SK-N-SH (cell line): ENCODE measurements at regions not wholly inside any gene's neighbourhood (a gene's known extent, or its start where the extent isn't known, plus 50 kb on each side); places are given as distances from the start of the nearest gene placed in this dataset.

ENCODE experiments used
- CTCF ChIA-PET: fragments of 300-600, 350-600 bp; formaldehyde crosslinking; extraction: SDS; loops from one replicate; lab custom pipeline; 2021; lab: Yijun Ruan, JAX
- POLR2A ChIA-PET: fragments of 350-600 bp; sonication (Branson Sonifier 250); formaldehyde crosslinking; extraction: SDS; loops from one replicate; lab custom pipeline; 2020; ENCODE audit warnings: antibody characterized with exemption, inconsistent platforms; lab: Yijun Ruan, JAX
- DNase-seq: peaks from one replicate; pipeline ENCODE4 v3.0.0; 2012
- H2AFZ ChIP-seq: fragments of 200-600 bp; sonication (generic); 2 replicates; pipeline ENCODE4 v1.8.1; 2016; ENCODE audit warnings: antibody characterized with exemption, mild to moderate bottlenecking, low read depth
- H3F3A ChIP-seq: fragments of 200-600 bp; sonication (generic); replicated peaks from 2 replicates; pipeline ENCODE3; 2016; ENCODE audit warnings: antibody characterized with exemption, mild to moderate bottlenecking; ENCODE audit not compliant: insufficient read depth
- H3K27ac ChIP-seq, 2 experiments: fragments of 200-500 bp in 1 of 2; fragments of 200-600 bp in 1 of 2; sonication (Bioruptor generic) in 1 of 2; sonication (generic), shearing (Covaris generic) in 1 of 2; 2 replicates each; pipeline versions ENCODE4 v1.5.1 to v1.6.1; 2014 to 2016; ENCODE audit warnings: low read depth in 2 of 2, inconsistent platforms in 1 of 2, low read length in 1 of 2, mild to moderate bottlenecking in 1 of 2, mixed read lengths in 1 of 2
- H3K27me3 ChIP-seq: fragments of 200-600 bp; sonication (generic), shearing (Covaris generic); 2 replicates; pipeline ENCODE4 v1.6.1; 2016; ENCODE audit warnings: mixed run types; ENCODE audit not compliant: insufficient read depth
- H3K36me3 ChIP-seq, 2 experiments: fragments of 200-500 bp in 1 of 2; fragments of 200-600 bp in 1 of 2; sonication (Bioruptor generic) in 1 of 2; sonication (generic) in 1 of 2; replicated peaks in 1 of 2; 2 replicates each; pipeline versions ENCODE3 to v1.5.1; 2014 to 2016; ENCODE audit warnings: low read length in 1 of 2, mild to moderate bottlenecking in 1 of 2; ENCODE audit not compliant: insufficient read depth in 2 of 2, control insufficient read depth in 1 of 2
- H3K4me1 ChIP-seq, 2 experiments: fragments of 200-500 bp in 1 of 2; fragments of 200-600 bp in 1 of 2; sonication (Bioruptor generic) in 1 of 2; sonication (generic), shearing (Covaris generic) in 1 of 2; 2 replicates each; pipeline versions ENCODE4 v1.5.1 to v1.6.1; 2014 to 2016; ENCODE audit warnings: low read depth in 1 of 2, low read length in 1 of 2, mixed run types in 1 of 2; ENCODE audit not compliant: insufficient read depth in 2 of 2, control insufficient read depth in 1 of 2
- H3K4me2 ChIP-seq: fragments of 200-600 bp; sonication (generic), shearing (Covaris generic); 2 replicates; pipeline ENCODE4 v1.6.1; 2017; ENCODE audit warnings: mixed run types
- H3K4me3 ChIP-seq, 2 experiments: fragments of 200-500 bp in 1 of 2; fragments of 200-600 bp in 1 of 2; sonication (Bioruptor generic) in 1 of 2; sonication (generic), shearing (Covaris generic) in 1 of 2; 2 replicates each; pipeline versions ENCODE4 v1.5.1 to v1.8.1; 2014 to 2016; ENCODE audit warnings: low read depth in 2 of 2, inconsistent platforms in 1 of 2, low read length in 1 of 2, mild to moderate bottlenecking in 1 of 2, mixed read lengths in 1 of 2, moderate library complexity in 1 of 2
- H3K79me2 ChIP-seq: fragments of 200-600 bp; sonication (generic); 2 replicates; pipeline ENCODE4 v1.8.1; 2017; ENCODE audit warnings: mild to moderate bottlenecking; ENCODE audit not compliant: insufficient read depth
- H3K9ac ChIP-seq: fragments of 200-600 bp; sonication (generic); 2 replicates; pipeline ENCODE4 v1.6.1; 2017; ENCODE audit warnings: mixed run types
- H3K9me2 ChIP-seq: fragments of 200-600 bp; sonication (generic); 2 replicates; pipeline ENCODE4 v1.6.1; 2017; ENCODE audit warnings: mixed run types
- H3K9me3 ChIP-seq: fragments of 200-600 bp; sonication (generic); 2 replicates; pipeline ENCODE4 v1.6.1; 2017; ENCODE audit warnings: mixed run types, mild to moderate bottlenecking, moderate library complexity
- H4K20me1 ChIP-seq: fragments of 200-600 bp; sonication (generic); 2 replicates; pipeline ENCODE4 v1.6.1; 2017; ENCODE audit warnings: mild to moderate bottlenecking, mixed run types; ENCODE audit not compliant: insufficient read depth
- CHD2 ChIP-seq: fragments of 150-350 bp; IDR thresholded peaks from 2 replicates; pipeline ENCODE4 v1.6.1; 2018; ENCODE audit warnings: low read length; ENCODE audit not compliant: partially characterized antibody
- ELF1 ChIP-seq: IDR thresholded peaks from 2 replicates; pipeline ENCODE4 v1.4.0; 2012
- EP300 ChIP-seq, 2 experiments: IDR thresholded peaks; 2 replicates each; pipeline versions ENCODE4 v1.4.0 to v1.6.1; 2012; ENCODE audit warnings: borderline replicate concordance in 1 of 2, low read depth in 1 of 2, low read length in 1 of 2
- EZH2phosphoT487 ChIP-seq: fragments of 200-600 bp; sonication (generic); IDR thresholded peaks from 2 replicates; pipeline ENCODE4 v1.6.1; 2017; ENCODE audit warnings: low read depth, mixed run types, mild to moderate bottlenecking, antibody characterized with exemption, moderate library complexity, borderline replicate concordance
- FOSL2 ChIP-seq: IDR thresholded peaks from 2 replicates; pipeline ENCODE4 v1.4.0; 2012; ENCODE audit warnings: low read depth, mild to moderate bottlenecking, moderate library complexity, borderline replicate concordance
- FOXJ3 ChIP-seq: sonication (generic); formaldehyde crosslinking; IDR thresholded peaks from 2 replicates; pipeline ENCODE4 v1.5.1; 2020; ENCODE audit warnings: mild to moderate bottlenecking, missing genetic modification reagents
- GABPA ChIP-seq: IDR thresholded peaks from 2 replicates; pipeline ENCODE4 v1.4.0; 2012; ENCODE audit warnings: low read depth, mild to moderate bottlenecking
- MEF2A ChIP-seq: IDR thresholded peaks from 2 replicates; pipeline ENCODE4 v1.4.0; 2012; ENCODE audit warnings: low read depth, borderline replicate concordance
- NFIC ChIP-seq: IDR thresholded peaks from 2 replicates; pipeline ENCODE4 v1.4.0; 2012; ENCODE audit warnings: borderline replicate concordance
- POLR2AphosphoS5 ChIP-seq: IDR thresholded peaks from 2 replicates; pipeline ENCODE4 v1.6.1; 2012; ENCODE audit warnings: low read depth, low read length
- WGBS: methylation state at CpG from one replicate; pipeline ENCODE4 v1.1.6; 2017; ENCODE audit warnings: low lambda C conversion rate; 5-methylcytosine and 5-hydroxymethylcytosine counted together
- TF ChIP-seq, protein P1 (sequence below): fragments of 200-600 bp; sonication (generic); IDR thresholded peaks from 2 replicates; pipeline ENCODE4 v1.6.1; 2017; ENCODE audit warnings: antibody characterized with exemption, mild to moderate bottlenecking, moderate library complexity
- TF ChIP-seq, protein P2 (sequence below): IDR thresholded peaks from 2 replicates; pipeline ENCODE4 v1.4.0; 2012; ENCODE audit warnings: low read depth, borderline replicate concordance
- TF ChIP-seq, protein P3 (sequence below): IDR thresholded peaks from 2 replicates; pipeline ENCODE4; 2012
- TF ChIP-seq, protein P4 (sequence below): IDR thresholded peaks from 2 replicates; pipeline ENCODE4 v1.4.0; 2012; ENCODE audit warnings: low read depth

DNA sequence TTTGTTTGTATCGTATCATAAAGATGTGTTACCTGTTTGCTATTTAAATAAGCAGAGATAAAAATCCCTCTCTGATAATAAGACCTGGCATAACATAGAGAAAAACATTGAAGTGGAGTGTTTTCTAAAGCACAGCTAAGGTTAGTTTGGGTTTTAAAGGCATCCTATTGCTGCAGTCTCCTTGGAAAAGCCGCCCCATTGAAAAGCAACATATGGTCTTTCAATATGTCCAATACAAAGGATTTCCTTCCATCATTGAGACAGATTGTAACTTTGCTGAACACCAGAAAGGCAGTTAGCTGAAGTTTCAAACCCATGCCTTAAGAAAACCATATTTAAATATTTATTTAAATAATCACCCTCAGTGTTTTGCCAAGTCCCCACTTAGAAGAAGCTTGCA is 898.5 kb upstream of the KCND2 start:
- Histone ChIP-seq H3K4me3 (no peak overlapping the region), H2AFZ (no peak overlapping the region), H3F3A (no peaks in the 10 kb centered on the region), H3K79me2 (no peaks in the 10 kb centered on the region), H3K36me3 (no peaks in the 10 kb centered on the region), H3K4me1 (no peaks in the 10 kb centered on the region), H3K27ac (no peak overlapping the region), H4K20me1 (no peaks in the 10 kb centered on the region), H3K9ac (no peak overlapping the region), H3K9me3 (no peaks in the 10 kb centered on the region), H3K27me3 (no peaks in the 10 kb centered on the region), H3K9me2 (no peaks in the 10 kb centered on the region), H3K4me2 (no peak overlapping the region)
- POLR2A ChIA-PET = no interaction called here
- CTCF ChIA-PET = interaction anchor here (1.0 to 1.4 kb wide), 2 partner anchors 18 to 35 kb away, joined by 3 to 4 read pairs; no protein-coding TSS in a partner anchor
- TF ChIP-seq, protein P1, sequence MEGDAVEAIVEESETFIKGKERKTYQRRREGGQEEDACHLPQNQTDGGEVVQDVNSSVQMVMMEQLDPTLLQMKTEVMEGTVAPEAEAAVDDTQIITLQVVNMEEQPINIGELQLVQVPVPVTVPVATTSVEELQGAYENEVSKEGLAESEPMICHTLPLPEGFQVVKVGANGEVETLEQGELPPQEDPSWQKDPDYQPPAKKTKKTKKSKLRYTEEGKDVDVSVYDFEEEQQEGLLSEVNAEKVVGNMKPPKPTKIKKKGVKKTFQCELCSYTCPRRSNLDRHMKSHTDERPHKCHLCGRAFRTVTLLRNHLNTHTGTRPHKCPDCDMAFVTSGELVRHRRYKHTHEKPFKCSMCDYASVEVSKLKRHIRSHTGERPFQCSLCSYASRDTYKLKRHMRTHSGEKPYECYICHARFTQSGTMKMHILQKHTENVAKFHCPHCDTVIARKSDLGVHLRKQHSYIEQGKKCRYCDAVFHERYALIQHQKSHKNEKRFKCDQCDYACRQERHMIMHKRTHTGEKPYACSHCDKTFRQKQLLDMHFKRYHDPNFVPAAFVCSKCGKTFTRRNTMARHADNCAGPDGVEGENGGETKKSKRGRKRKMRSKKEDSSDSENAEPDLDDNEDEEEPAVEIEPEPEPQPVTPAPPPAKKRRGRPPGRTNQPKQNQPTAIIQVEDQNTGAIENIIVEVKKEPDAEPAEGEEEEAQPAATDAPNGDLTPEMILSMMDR = no peak
- TF ChIP-seq, protein P2, sequence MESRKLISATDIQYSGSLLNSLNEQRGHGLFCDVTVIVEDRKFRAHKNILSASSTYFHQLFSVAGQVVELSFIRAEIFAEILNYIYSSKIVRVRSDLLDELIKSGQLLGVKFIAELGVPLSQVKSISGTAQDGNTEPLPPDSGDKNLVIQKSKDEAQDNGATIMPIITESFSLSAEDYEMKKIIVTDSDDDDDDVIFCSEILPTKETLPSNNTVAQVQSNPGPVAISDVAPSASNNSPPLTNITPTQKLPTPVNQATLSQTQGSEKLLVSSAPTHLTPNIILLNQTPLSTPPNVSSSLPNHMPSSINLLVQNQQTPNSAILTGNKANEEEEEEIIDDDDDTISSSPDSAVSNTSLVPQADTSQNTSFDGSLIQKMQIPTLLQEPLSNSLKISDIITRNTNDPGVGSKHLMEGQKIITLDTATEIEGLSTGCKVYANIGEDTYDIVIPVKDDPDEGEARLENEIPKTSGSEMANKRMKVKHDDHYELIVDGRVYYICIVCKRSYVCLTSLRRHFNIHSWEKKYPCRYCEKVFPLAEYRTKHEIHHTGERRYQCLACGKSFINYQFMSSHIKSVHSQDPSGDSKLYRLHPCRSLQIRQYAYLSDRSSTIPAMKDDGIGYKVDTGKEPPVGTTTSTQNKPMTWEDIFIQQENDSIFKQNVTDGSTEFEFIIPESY = no peak
- no peak for TF ChIP-seq FOSL2
- TF ChIP-seq EZH2phosphoT487 = no peak
- TF ChIP-seq POLR2AphosphoS5 = no peak
- no peak for TF ChIP-seq GABPA
- no peak for TF ChIP-seq MEF2A
- TF ChIP-seq EP300 (IDR thresholded peaks at IDR 0.05; ENCODE audit: borderline replicate concordance in 1 of 2, low read depth in 1 of 2, low read length in 1 of 2) = no peak
- no peak for TF ChIP-seq NFIC
- no peak for TF ChIP-seq ELF1
- no peak for TF ChIP-seq CHD2
- TF ChIP-seq, protein P3, sequence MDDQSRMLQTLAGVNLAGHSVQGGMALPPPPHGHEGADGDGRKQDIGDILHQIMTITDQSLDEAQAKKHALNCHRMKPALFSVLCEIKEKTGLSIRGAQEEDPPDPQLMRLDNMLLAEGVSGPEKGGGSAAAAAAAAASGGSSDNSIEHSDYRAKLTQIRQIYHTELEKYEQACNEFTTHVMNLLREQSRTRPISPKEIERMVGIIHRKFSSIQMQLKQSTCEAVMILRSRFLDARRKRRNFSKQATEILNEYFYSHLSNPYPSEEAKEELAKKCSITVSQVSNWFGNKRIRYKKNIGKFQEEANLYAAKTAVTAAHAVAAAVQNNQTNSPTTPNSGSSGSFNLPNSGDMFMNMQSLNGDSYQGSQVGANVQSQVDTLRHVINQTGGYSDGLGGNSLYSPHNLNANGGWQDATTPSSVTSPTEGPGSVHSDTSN = no peak
- TF ChIP-seq FOXJ3 (CRISPR knock-in tag) = no peak
- TF ChIP-seq, protein P4, sequence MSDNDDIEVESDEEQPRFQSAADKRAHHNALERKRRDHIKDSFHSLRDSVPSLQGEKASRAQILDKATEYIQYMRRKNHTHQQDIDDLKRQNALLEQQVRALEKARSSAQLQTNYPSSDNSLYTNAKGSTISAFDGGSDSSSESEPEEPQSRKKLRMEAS = no peak
- 0% methylated on average over 2 of the region's 2 CpGs for whole genome bisulfite sequencing
- DNase-seq = no peak
